ENCODE measurements at regions not wholly inside any gene's neighbourhood (a gene's known extent, or its start where the extent isn't known, plus 50 kb on each side); places are given as distances from the start of the nearest gene placed in this dataset.

- TF ChIP-seq CTCF (IDR thresholded peaks at IDR 0.05), result no peak
- TF ChIP-seq POLR2AphosphoS5 (IDR thresholded peaks at IDR 0.05), result no peak
- TF ChIP-seq POLR2A (IDR thresholded peaks at IDR 0.05), result no peak
- no peak for TF ChIP-seq EP300 (IDR thresholded peaks at IDR 0.05)
Observed at GRCh38 chr4:114316789-114317188, 281.8 kb upstream of the UGT8 start.

Measured in sigmoid colon (tissue), 4 donors.